NCI-H345 treated with DMSO at 0.1 percent for 48 hours (cell line): ENCODE measurements at regions not wholly inside any gene's neighbourhood (a gene's known extent, or its start where the extent isn't known, plus 50 kb on each side); places are given as distances from the start of the nearest gene placed in this dataset.

Experiments used
- DNase-seq: peaks from one replicate; lab custom pipeline; 2025; ENCODE audit not compliant: unreplicated experiment; lab: John Stamatoyannopoulos, UW

- DNase-seq, result no peak
Measured at GRCh38 chr6:19128701-19129100, 708.5 kb upstream of the ID4 start.

GRCh38 chr6:19135706-19136105, 701.5 kb upstream of the ID4 start:
- no peak for DNase-seq

- no peak for DNase-seq
Measured at GRCh38 chr6:19137505-19137904, 699.7 kb upstream of the ID4 start.

GRCh38 chr6:19142275-19142674, 694.9 kb upstream of the ID4 start:
- no peak for DNase-seq

- DNase-seq, result no peak
Measured at GRCh38 chr6:19150307-19150706, 686.9 kb upstream of the ID4 start.

GRCh38 chr6:19153270-19153980, 683.7 kb upstream of the ID4 start:
- DNase-seq, result no peak

GRCh38 chr6:19153981-19154295, 683.2 kb upstream of the ID4 start:
- DNase-seq, result no peak

- DNase-seq, result no peak
Measured at GRCh38 chr6:19156443-19156842, 680.7 kb upstream of the ID4 start.

- no peak for DNase-seq
Measured at GRCh38 chr6:19157486-19157885, 679.7 kb upstream of the ID4 start.

GRCh38 chr6:19158586-19158985, 678.6 kb upstream of the ID4 start:
- no peak for DNase-seq

GRCh38 chr6:19159089-19159488, 678.1 kb upstream of the ID4 start:
- no peak for DNase-seq

- DNase-seq, result no peak
Measured at GRCh38 chr6:19159561-19159960, 677.6 kb upstream of the ID4 start.

GRCh38 chr6:19160081-19160730, 677.0 kb upstream of the ID4 start:
- DNase-seq, result no peak

GRCh38 chr6:19167251-19167650, 669.9 kb upstream of the ID4 start:
- DNase-seq, result no peak

GRCh38 chr6:19169366-19169765, 667.8 kb upstream of the ID4 start:
- DNase-seq, result no peak

- DNase-seq, result no peak
Measured at GRCh38 chr6:19175023-19175422, 662.1 kb upstream of the ID4 start.

GRCh38 chr6:19180348-19181072, 656.7 kb upstream of the ID4 start:
- no peak for DNase-seq

- DNase-seq, result no peak
Measured at GRCh38 chr6:19181211-19181610, 656.0 kb upstream of the ID4 start.

- no peak for DNase-seq
Measured at GRCh38 chr6:19193624-19194023, 643.5 kb upstream of the ID4 start.

GRCh38 chr6:19204445-19204844, 632.7 kb upstream of the ID4 start:
- no peak for DNase-seq

- DNase-seq, result no peak
Measured at GRCh38 chr6:19205076-19205475, 632.1 kb upstream of the ID4 start.

- no peak for DNase-seq
Measured at GRCh38 chr6:19209202-19209601, 628.0 kb upstream of the ID4 start.
